Heart left ventricle (tissue), 16 donors: ENCODE measurements at regions not wholly inside any gene's neighbourhood (a gene's known extent, or its start where the extent isn't known, plus 50 kb on each side); places are given as distances from the start of the nearest gene placed in this dataset.
"Not testable (repeated sequence)": the region's sequence is repeated elsewhere in the genome, so short reads cannot be mapped to it uniquely, and the experiment has no call there.

Experiments used
- ATAC-seq, 4 donors: fragments of 200-7000 bp; cut with Tn5 transposase; one replicate each; pipeline ENCODE4 v1.9.1; 2020 to 2022; ENCODE audit warnings: moderate library complexity in 4 of 4, mild to moderate bottlenecking in 3 of 4, moderate number of reproducible peaks in 1 of 4
- DNase-seq, 5 donors: peaks; one replicate each; pipeline ENCODE4 v3.0.0-alpha.2; 2020
- H3K27ac ChIP-seq, 12 donors: fragments of 200-600 bp; sonication (generic) in 4 of 12; one replicate each; pipeline versions ENCODE4 v1.5.0 to v1.8.0; 2016 to 2022; ENCODE audit warnings: mild to moderate bottlenecking in 2 of 12
- H3K27me3 ChIP-seq, 9 donors: fragments of 200-600 bp; sonication (generic) in 2 of 9; one replicate each; pipeline versions ENCODE4 v1.5.1 to v1.8.0; 2016 to 2022; ENCODE audit warnings: mild to moderate bottlenecking in 3 of 9
- H3K36me3 ChIP-seq, 9 donors: fragments of 200-600 bp; sonication (generic) in 2 of 9; one replicate each; pipeline versions ENCODE4 v1.5.0 to v1.8.0; 2018 to 2022; ENCODE audit warnings: mild to moderate bottlenecking in 2 of 9
- H3K4me1 ChIP-seq, 12 donors: fragments of 200-600 bp; sonication (generic) in 4 of 12; one replicate each; pipeline versions ENCODE4 v1.5.0 to v1.8.0; 2016 to 2022; ENCODE audit warnings: mild to moderate bottlenecking in 3 of 12
- H3K4me3 ChIP-seq, 12 donors: fragments of 200-600 bp; sonication (generic) in 4 of 12; one replicate each; pipeline versions ENCODE4 v1.5.0 to v1.8.0; 2017 to 2022; ENCODE audit warnings: mild to moderate bottlenecking in 9 of 12, moderate library complexity in 4 of 12
- H3K9me3 ChIP-seq, 12 donors: fragments of 200-600 bp; sonication (generic) in 4 of 12; one replicate each; pipeline versions ENCODE4 v1.5.0 to v1.8.0; 2016 to 2022; ENCODE audit warnings: mild to moderate bottlenecking in 1 of 12
- POLR2A ChIP-seq, 2 donors: fragments of 450-650 bp; IDR thresholded peaks; one replicate each; pipeline ENCODE4 v1.6.1; 2017; ENCODE audit warnings: antibody characterized with exemption in 2 of 2, mild to moderate bottlenecking in 2 of 2, moderate library complexity in 2 of 2
- WGBS, 4 donors: extraction: QIAGEN DNeasy Blood & Tissue Kit in 2 of 4; methylation state at CpG; one replicate each; pipeline versions ENCODE4 v1.1.5 to v1.1.7; 2013 to 2018; 5-methylcytosine and 5-hydroxymethylcytosine counted together
- intact Hi-C, 10 donors: fragments of 100-400 bp; cut with DNase I; formaldehyde crosslinking; loops; one replicate each; pipeline versions ENCODE4 v1.11.1 to v1.14.2; 2022
- TF ChIP-seq, protein P1 (sequence below), 12 donors: fragments of 200-600 bp; sonication (generic) in 4 of 12; IDR thresholded peaks; one replicate each; pipeline versions ENCODE4 v1.5.0 to v1.8.0; 2018 to 2022; ENCODE audit warnings: antibody characterized with exemption in 12 of 12, mild to moderate bottlenecking in 5 of 12
- donor health status: ischemic (EF 13 %, LVEDD 7.1; RV severe dilation, severe dysfunction).
- donor health status: healthy with polysubstance abuse.
- donor health status: DM: no; HTN: yes; CAD: no.
- donor health status: DM: no; HTN: no; CAD: no.
- donor health status: ischemic (EF 25% LVEDD 6.9; RV normal size, moderate dysfunction).
- donor health status: ischemic (EF 25% LVEDD 5.7; RV mildly dilated, moderate dysfunction).
- donor health status: healthy.
- donor health status: DM: yes; HTN: yes; CAD: no.
- donor health status: ischemic (EF 35%, LVEDD 5.7; RV mildly dilated, moderate dysfunction).
- donor health status: nonischemic (EF 11% LVEDD 7.7; RV severe dilation, severe dysfunction).
- donor health status: DM: yes; HTN: yes; CAD: no.
- donor health status: PGD.
- donor health status: ischemic (EF 29% LVEDD 5.4; RV normal size, mild dysfunction).
- donor health status: nonischemic (EF 23%, LVEDD 6.1; RV moderate dilation, normal function).

DNA sequence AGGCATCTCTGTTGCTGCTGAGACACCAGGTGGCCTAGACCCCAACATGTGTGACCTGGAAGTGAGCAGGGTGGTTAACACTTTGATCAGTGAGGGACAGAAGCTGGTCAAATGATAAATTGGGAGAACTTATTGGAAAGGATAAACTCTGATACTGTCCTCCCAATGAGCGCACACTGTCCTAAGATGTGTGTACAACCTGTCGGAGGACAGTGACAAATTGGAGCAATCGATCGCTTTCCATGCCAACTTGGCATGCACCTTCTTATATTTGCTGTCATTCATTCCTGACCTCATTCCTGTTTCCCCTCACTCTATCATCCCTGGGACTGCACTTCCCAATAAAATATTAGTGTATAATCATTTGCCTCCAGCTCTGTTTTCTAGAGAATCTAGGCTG lies 198.7 kb upstream of the PROK2 start:
- H3K36me3 ChIP-seq, result no peaks in the 10 kb centered on the region
- intact Hi-C loops, result loop anchor here in 3 of 10 donors (10.0 kb wide), 1 partner anchor 281 kb away; no protein-coding TSS in a partner anchor
- no peaks in the 10 kb centered on the region for H3K9me3 ChIP-seq
- H3K27ac ChIP-seq, result no peak overlapping the region
- 94 to 97% (median 97%) methylated on average over 4 of the region's 4 CpGs for WGBS, 4 donors
- no peak for ATAC-seq
- H3K4me1 ChIP-seq, result peaks cover 0 to 28% (median 0%) of the 10 kb centered on the region in 12 donors
- no peak for DNase-seq
- TF ChIP-seq, protein P1, sequence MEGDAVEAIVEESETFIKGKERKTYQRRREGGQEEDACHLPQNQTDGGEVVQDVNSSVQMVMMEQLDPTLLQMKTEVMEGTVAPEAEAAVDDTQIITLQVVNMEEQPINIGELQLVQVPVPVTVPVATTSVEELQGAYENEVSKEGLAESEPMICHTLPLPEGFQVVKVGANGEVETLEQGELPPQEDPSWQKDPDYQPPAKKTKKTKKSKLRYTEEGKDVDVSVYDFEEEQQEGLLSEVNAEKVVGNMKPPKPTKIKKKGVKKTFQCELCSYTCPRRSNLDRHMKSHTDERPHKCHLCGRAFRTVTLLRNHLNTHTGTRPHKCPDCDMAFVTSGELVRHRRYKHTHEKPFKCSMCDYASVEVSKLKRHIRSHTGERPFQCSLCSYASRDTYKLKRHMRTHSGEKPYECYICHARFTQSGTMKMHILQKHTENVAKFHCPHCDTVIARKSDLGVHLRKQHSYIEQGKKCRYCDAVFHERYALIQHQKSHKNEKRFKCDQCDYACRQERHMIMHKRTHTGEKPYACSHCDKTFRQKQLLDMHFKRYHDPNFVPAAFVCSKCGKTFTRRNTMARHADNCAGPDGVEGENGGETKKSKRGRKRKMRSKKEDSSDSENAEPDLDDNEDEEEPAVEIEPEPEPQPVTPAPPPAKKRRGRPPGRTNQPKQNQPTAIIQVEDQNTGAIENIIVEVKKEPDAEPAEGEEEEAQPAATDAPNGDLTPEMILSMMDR (IDR thresholded peaks at IDR 0.05), result no peak
- TF ChIP-seq POLR2A (IDR thresholded peaks at IDR 0.05), result no peak
- H3K27me3 ChIP-seq, result no peaks in the 10 kb centered on the region
- H3K4me3 ChIP-seq, result no peak overlapping the region

DNA sequence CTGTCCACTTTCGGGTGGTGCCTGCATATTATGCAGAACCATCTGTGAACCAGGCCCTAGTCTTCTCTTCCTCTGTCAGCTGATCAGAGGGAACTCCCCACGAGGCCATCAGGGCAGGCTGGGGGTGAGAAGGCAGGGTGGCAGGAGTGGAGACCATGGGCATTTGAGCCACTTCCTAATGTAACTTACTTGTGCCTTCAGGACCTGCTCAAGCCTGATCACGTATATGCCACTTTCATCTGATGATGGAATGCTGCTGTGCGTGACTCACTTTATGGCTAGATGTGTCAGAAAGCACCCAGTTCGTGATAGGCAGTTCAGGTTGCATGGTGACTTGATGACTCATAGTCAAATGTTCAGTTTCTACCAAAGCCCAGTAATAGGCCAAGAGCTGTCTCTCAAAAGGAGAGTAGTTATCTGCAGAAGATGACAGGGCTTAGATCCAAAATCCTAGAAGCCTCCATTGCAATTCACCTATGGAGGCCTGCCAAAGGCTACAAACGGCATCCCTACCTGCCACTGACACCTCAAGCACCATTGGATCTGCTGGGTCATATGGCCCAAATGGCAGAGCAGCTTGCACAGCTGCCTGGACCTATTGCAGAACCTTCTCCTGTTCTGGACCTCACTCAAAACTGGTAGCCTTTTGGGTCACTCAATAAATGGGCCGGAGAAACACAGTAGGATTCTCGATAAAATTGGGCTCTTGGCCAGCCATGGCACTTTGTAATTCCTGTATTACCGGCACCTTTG lies 197.7 kb upstream of the PROK2 start:
- ATAC-seq, H3K9me3 ChIP-seq, H3K27ac ChIP-seq, H3K27me3 ChIP-seq, DNase-seq, H3K4me3 ChIP-seq, H3K36me3 ChIP-seq: not testable (repeated sequence)
- intact Hi-C loops, result loop anchor here in 3 of 10 donors (10.0 kb wide), 1 partner anchor 282 kb away; no protein-coding TSS in a partner anchor
- WGBS, 4 donors, result 60 to 84% (median 67%) methylated on average over 8 to 9 of the region's 9 CpGs
- H3K4me1 ChIP-seq, result peaks cover 0 to 20% (median 0%) of the 10 kb centered on the region in 12 donors

DNA sequence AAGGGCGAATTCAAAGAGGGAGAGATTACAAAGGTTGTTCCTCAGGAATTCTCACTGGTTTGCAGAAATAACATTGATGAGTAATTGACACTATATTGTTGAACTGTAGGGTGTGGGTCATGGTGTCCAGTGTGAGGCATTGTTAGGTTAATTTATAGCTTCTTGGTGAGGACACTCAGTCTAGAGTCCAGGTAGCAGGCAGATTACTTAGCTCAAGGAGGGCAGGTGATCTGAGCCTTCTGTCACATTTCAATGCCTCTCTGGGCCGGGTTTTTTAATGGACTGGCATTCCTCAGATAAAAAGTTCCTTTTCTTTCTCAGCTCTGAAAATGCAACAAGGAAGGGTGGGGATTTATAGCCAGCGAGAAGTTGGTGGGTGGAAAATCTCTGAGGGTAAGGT lies 194.2 kb upstream of the PROK2 start:
- no peak overlapping the region for H3K27ac ChIP-seq
- DNase-seq, result no peak
- H3K36me3 ChIP-seq, result no peaks in the 10 kb centered on the region
- H3K4me1 ChIP-seq, result peaks cover 0 to 9% (median 0%) of the 10 kb centered on the region in 12 donors
- no peak for ATAC-seq
- no peak overlapping the region for H3K4me3 ChIP-seq
- intact Hi-C loops, result no loop called here
- WGBS, 4 donors, result 79 to 81% (median 80%) methylated on average over 3 of the region's 3 CpGs
- H3K9me3 ChIP-seq, result no peaks in the 10 kb centered on the region
- TF ChIP-seq POLR2A (IDR thresholded peaks at IDR 0.05), result no peak
- TF ChIP-seq, protein P1 (IDR thresholded peaks at IDR 0.05), result no peak
- peaks cover 0 to 6% (median 0%) of the 10 kb centered on the region in 9 donors for H3K27me3 ChIP-seq

GRCh38 chr3:71978150-71978721 lies 193.3 kb upstream of the PROK2 start:
- peaks cover 0 to 9% (median 0%) of the 10 kb centered on the region in 12 donors for H3K4me1 ChIP-seq
- 73 to 84% (median 80%) methylated on average over 7 of the region's 7 CpGs for WGBS, 4 donors
- ATAC-seq (no peak), DNase-seq (no peak)
- peaks cover 0 to 6% (median 0%) of the 10 kb centered on the region in 9 donors for H3K27me3 ChIP-seq
- H3K4me3 ChIP-seq, result no peak overlapping the region
- H3K9me3 ChIP-seq, result no peaks in the 10 kb centered on the region
- TF ChIP-seq POLR2A (IDR thresholded peaks at IDR 0.05), result no peak
- TF ChIP-seq, protein P1 (IDR thresholded peaks at IDR 0.05), result no peak
- intact Hi-C loops, result no loop called here
- H3K27ac ChIP-seq, result no peak overlapping the region
- H3K36me3 ChIP-seq, result no peaks in the 10 kb centered on the region
